ENCODE measurements at regions not wholly inside any gene's neighbourhood (a gene's known extent, or its start where the extent isn't known, plus 50 kb on each side); places are given as distances from the start of the nearest gene placed in this dataset.

GRCh38 chr13:103350147-103350546, 283.9 kb upstream of the SLC10A2 start:
- Histone ChIP-seq H3K36me3 (ENCODE audit: insufficient read depth, low read length) (no peaks in the 10 kb centered on the region), H3K4me1 (ENCODE audit: insufficient read depth, low read length) (no peaks in the 10 kb centered on the region), H3K9ac (ENCODE audit: low read depth, low read length) (no peak overlapping the region), H3K9me3 (ENCODE audit: control insufficient read depth, insufficient read depth, low read length) (no peaks in the 10 kb centered on the region)

- no peaks in the 10 kb centered on the region for H3K36me3 ChIP-seq (ENCODE audit: insufficient read depth, low read length)
- no peaks in the 10 kb centered on the region for H3K4me1 ChIP-seq (ENCODE audit: insufficient read depth, low read length)
- H3K9me3 ChIP-seq (ENCODE audit: control insufficient read depth, insufficient read depth, low read length): no peaks in the 10 kb centered on the region
- H3K9ac ChIP-seq (ENCODE audit: low read depth, low read length): no peak overlapping the region
These were observed 283.2 kb upstream of the SLC10A2 start for GRCh38 chr13:103349211-103349980.

- H3K4me1 ChIP-seq (ENCODE audit: insufficient read depth, low read length): no peaks in the 10 kb centered on the region
- H3K9ac ChIP-seq (ENCODE audit: low read depth, low read length): no peak overlapping the region
These were observed 269.0 kb upstream of the SLC10A2 start for GRCh38 chr13:103335241-103335640.

GRCh38 chr13:103331924-103332323, 265.7 kb upstream of the SLC10A2 start:
- Histone ChIP-seq H3K9me3 (ENCODE audit: control insufficient read depth, insufficient read depth, low read length) (no peaks in the 10 kb centered on the region), H3K4me1 (ENCODE audit: insufficient read depth, low read length) (no peaks in the 10 kb centered on the region), H3K9ac (ENCODE audit: low read depth, low read length) (no peak overlapping the region), H3K36me3 (ENCODE audit: insufficient read depth, low read length) (no peaks in the 10 kb centered on the region)

More at GRCh38 chr13:103335241-103335640, 269.0 kb upstream of the SLC10A2 start:
- H3K9me3 ChIP-seq (ENCODE audit: control insufficient read depth, insufficient read depth, low read length): no peaks in the 10 kb centered on the region
- H3K36me3 ChIP-seq (ENCODE audit: insufficient read depth, low read length): no peaks in the 10 kb centered on the region

GRCh38 chr13:103328899-103329298, 262.7 kb upstream of the SLC10A2 start:
- H3K4me1 ChIP-seq (ENCODE audit: insufficient read depth, low read length): no peaks in the 10 kb centered on the region
- no peaks in the 10 kb centered on the region for H3K9me3 ChIP-seq (ENCODE audit: control insufficient read depth, insufficient read depth, low read length)
- no peaks in the 10 kb centered on the region for H3K36me3 ChIP-seq (ENCODE audit: insufficient read depth, low read length)
- no peak overlapping the region for H3K9ac ChIP-seq (ENCODE audit: low read depth, low read length)

- Histone ChIP-seq H3K4me1 (ENCODE audit: insufficient read depth, low read length) (no peaks in the 10 kb centered on the region), H3K36me3 (ENCODE audit: insufficient read depth, low read length) (no peaks in the 10 kb centered on the region), H3K9me3 (ENCODE audit: control insufficient read depth, insufficient read depth, low read length) (no peaks in the 10 kb centered on the region), H3K9ac (ENCODE audit: low read depth, low read length) (no peak overlapping the region)
These were observed 260.1 kb upstream of the SLC10A2 start for GRCh38 chr13:103326326-103326725.

- Histone ChIP-seq H3K9me3 (ENCODE audit: control insufficient read depth, insufficient read depth, low read length) (no peaks in the 10 kb centered on the region), H3K4me1 (ENCODE audit: insufficient read depth, low read length) (no peaks in the 10 kb centered on the region), H3K36me3 (ENCODE audit: insufficient read depth, low read length) (no peaks in the 10 kb centered on the region), H3K9ac (ENCODE audit: low read depth, low read length) (no peak overlapping the region)
These were observed 259.5 kb upstream of the SLC10A2 start for GRCh38 chr13:103325672-103326071.

- H3K36me3 ChIP-seq (ENCODE audit: insufficient read depth, low read length): no peaks in the 10 kb centered on the region
- H3K9me3 ChIP-seq (ENCODE audit: control insufficient read depth, insufficient read depth, low read length): no peaks in the 10 kb centered on the region
- no peak overlapping the region for H3K9ac ChIP-seq (ENCODE audit: low read depth, low read length)
- no peaks in the 10 kb centered on the region for H3K4me1 ChIP-seq (ENCODE audit: insufficient read depth, low read length)
These were observed 258.4 kb upstream of the SLC10A2 start for GRCh38 chr13:103324641-103325040.

- no peaks in the 10 kb centered on the region for H3K36me3 ChIP-seq (ENCODE audit: insufficient read depth, low read length)
- H3K9me3 ChIP-seq (ENCODE audit: control insufficient read depth, insufficient read depth, low read length): no peaks in the 10 kb centered on the region
- no peak overlapping the region for H3K9ac ChIP-seq (ENCODE audit: low read depth, low read length)
- no peaks in the 10 kb centered on the region for H3K4me1 ChIP-seq (ENCODE audit: insufficient read depth, low read length)
These were observed 249.5 kb upstream of the SLC10A2 start for GRCh38 chr13:103315711-103316110.

- Histone ChIP-seq H3K36me3 (ENCODE audit: insufficient read depth, low read length) (no peaks in the 10 kb centered on the region), H3K9me3 (ENCODE audit: control insufficient read depth, insufficient read depth, low read length) (no peaks in the 10 kb centered on the region), H3K4me1 (ENCODE audit: insufficient read depth, low read length) (no peaks in the 10 kb centered on the region), H3K9ac (ENCODE audit: low read depth, low read length) (no peak overlapping the region)
These were observed 246.2 kb upstream of the SLC10A2 start for GRCh38 chr13:103312467-103312866.

- H3K9me3 ChIP-seq (ENCODE audit: control insufficient read depth, insufficient read depth, low read length): no peaks in the 10 kb centered on the region
- no peaks in the 10 kb centered on the region for H3K36me3 ChIP-seq (ENCODE audit: insufficient read depth, low read length)
- no peaks in the 10 kb centered on the region for H3K4me1 ChIP-seq (ENCODE audit: insufficient read depth, low read length)
- H3K9ac ChIP-seq (ENCODE audit: low read depth, low read length): no peak overlapping the region
These were observed 242.4 kb upstream of the SLC10A2 start for GRCh38 chr13:103308667-103309066.

GRCh38 chr13:103306163-103306562, 239.9 kb upstream of the SLC10A2 start:
- H3K9ac ChIP-seq (ENCODE audit: low read depth, low read length): no peak overlapping the region
- H3K4me1 ChIP-seq (ENCODE audit: insufficient read depth, low read length): no peaks in the 10 kb centered on the region
- H3K9me3 ChIP-seq (ENCODE audit: control insufficient read depth, insufficient read depth, low read length): no peaks in the 10 kb centered on the region
- no peaks in the 10 kb centered on the region for H3K36me3 ChIP-seq (ENCODE audit: insufficient read depth, low read length)

- no peaks in the 10 kb centered on the region for H3K9me3 ChIP-seq (ENCODE audit: control insufficient read depth, insufficient read depth, low read length)
- H3K4me1 ChIP-seq (ENCODE audit: insufficient read depth, low read length): no peaks in the 10 kb centered on the region
- H3K9ac ChIP-seq (ENCODE audit: low read depth, low read length): no peak overlapping the region
- H3K36me3 ChIP-seq (ENCODE audit: insufficient read depth, low read length): no peaks in the 10 kb centered on the region
These were observed 236.9 kb upstream of the SLC10A2 start for GRCh38 chr13:103303078-103303651.

GRCh38 chr13:103302676-103303075, 236.5 kb upstream of the SLC10A2 start:
- no peaks in the 10 kb centered on the region for H3K4me1 ChIP-seq (ENCODE audit: insufficient read depth, low read length)
- no peak overlapping the region for H3K9ac ChIP-seq (ENCODE audit: low read depth, low read length)
- no peaks in the 10 kb centered on the region for H3K9me3 ChIP-seq (ENCODE audit: control insufficient read depth, insufficient read depth, low read length)
- no peaks in the 10 kb centered on the region for H3K36me3 ChIP-seq (ENCODE audit: insufficient read depth, low read length)

- Histone ChIP-seq H3K4me1 (ENCODE audit: insufficient read depth, low read length) (no peaks in the 10 kb centered on the region), H3K9me3 (ENCODE audit: control insufficient read depth, insufficient read depth, low read length) (peaks cover 5% of the 10 kb centered on the region; the same call in 1 of the 2 replicates), H3K36me3 (ENCODE audit: insufficient read depth, low read length) (no peaks in the 10 kb centered on the region), H3K9ac (ENCODE audit: low read depth, low read length) (no peak overlapping the region)
These were observed 232.9 kb upstream of the SLC10A2 start for GRCh38 chr13:103299079-103299478.
